GM10266 (cell line): ENCODE measurements at regions not wholly inside any gene's neighbourhood (a gene's known extent, or its start where the extent isn't known, plus 50 kb on each side); places are given as distances from the start of the nearest gene placed in this dataset.

Experiments
- DNase-seq: peaks from one replicate; pipeline ENCODE4 v3.0.0; 2012; ENCODE audit errors: extremely low spot score
- TF ChIP-seq, protein P1 (sequence below): IDR thresholded peaks from 2 replicates; pipeline ENCODE4 v1.5.1; 2012; ENCODE audit warnings: mild to moderate bottlenecking, low read depth; ENCODE audit not compliant: control insufficient read depth, insufficient read depth; ENCODE audit errors: missing control alignments

- TF ChIP-seq, protein P1, sequence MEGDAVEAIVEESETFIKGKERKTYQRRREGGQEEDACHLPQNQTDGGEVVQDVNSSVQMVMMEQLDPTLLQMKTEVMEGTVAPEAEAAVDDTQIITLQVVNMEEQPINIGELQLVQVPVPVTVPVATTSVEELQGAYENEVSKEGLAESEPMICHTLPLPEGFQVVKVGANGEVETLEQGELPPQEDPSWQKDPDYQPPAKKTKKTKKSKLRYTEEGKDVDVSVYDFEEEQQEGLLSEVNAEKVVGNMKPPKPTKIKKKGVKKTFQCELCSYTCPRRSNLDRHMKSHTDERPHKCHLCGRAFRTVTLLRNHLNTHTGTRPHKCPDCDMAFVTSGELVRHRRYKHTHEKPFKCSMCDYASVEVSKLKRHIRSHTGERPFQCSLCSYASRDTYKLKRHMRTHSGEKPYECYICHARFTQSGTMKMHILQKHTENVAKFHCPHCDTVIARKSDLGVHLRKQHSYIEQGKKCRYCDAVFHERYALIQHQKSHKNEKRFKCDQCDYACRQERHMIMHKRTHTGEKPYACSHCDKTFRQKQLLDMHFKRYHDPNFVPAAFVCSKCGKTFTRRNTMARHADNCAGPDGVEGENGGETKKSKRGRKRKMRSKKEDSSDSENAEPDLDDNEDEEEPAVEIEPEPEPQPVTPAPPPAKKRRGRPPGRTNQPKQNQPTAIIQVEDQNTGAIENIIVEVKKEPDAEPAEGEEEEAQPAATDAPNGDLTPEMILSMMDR, result no peak
- DNase-seq, result no peak
Observed at GRCh38 chr7:54879776-54880175, 120.8 kb upstream of the SEC61G start.

- no peak for DNase-seq
- TF ChIP-seq, protein P1, result no peak
Observed at GRCh38 chr7:54880326-54880989, 121.4 kb upstream of the SEC61G start.

- no peak for DNase-seq
- TF ChIP-seq, protein P1, result no peak
Observed at GRCh38 chr7:54881816-54882520, 123.0 kb upstream of the SEC61G start.

GRCh38 chr7:54882694-54883093 lies 123.7 kb upstream of the SEC61G start:
- TF ChIP-seq, protein P1, result no peak
- no peak for DNase-seq

- TF ChIP-seq, protein P1, result no peak
- DNase-seq, result no peak
Observed at GRCh38 chr7:54883576-54883975, 124.6 kb upstream of the SEC61G start.

- TF ChIP-seq, protein P1, result no peak
- DNase-seq, result no peak
Observed at GRCh38 chr7:54885285-54885684, 126.3 kb upstream of the SEC61G start.
